Fibroblast of pulmonary artery (primary cell): ENCODE measurements at regions not wholly inside any gene's neighbourhood (a gene's known extent, or its start where the extent isn't known, plus 50 kb on each side); places are given as distances from the start of the nearest gene placed in this dataset.
"Not testable (repeated sequence)": the region's sequence is repeated elsewhere in the genome, so short reads cannot be mapped to it uniquely, and the experiment has no call there.

Source experiments
- DNase-seq: peaks from one replicate; pipeline ENCODE4 v3.0.0-alpha.2; 2010; ENCODE audit warnings: low read depth
- H3K4me3 ChIP-seq: replicated peaks from 2 replicates; pipeline ENCODE4 v1.5.1; 2011; ENCODE audit warnings: low read depth, mild to moderate bottlenecking, control low read depth, low read length, moderate library complexity
- CTCF ChIP-seq: IDR thresholded peaks from 2 replicates; pipeline ENCODE4 v1.5.1; 2011; ENCODE audit warnings: mild to moderate bottlenecking, control low read depth, low read length, inconsistent platforms; ENCODE audit errors: missing control alignments

DNA sequence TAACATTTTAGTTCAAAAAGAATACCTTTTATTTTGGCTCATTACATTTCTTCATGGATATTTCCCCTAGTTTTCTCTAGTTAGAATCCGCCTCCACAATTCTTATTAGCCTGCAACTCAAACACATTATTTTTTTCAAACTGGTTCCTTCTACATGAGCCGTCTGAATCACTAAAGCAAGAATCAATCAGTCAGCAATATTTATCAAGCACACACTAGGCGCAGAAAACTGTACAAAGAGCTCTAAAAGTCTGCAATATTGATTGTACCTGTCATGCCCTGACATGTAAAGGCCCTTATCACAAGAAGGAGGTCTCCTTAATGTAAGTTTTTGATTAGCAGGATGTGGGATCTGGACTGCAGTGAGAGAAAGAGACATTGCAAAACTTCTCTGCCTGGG, 94.8 kb upstream of the CENPE start:
- H3K4me3 ChIP-seq, result no peak overlapping the region
- no peak for TF ChIP-seq CTCF
- no peak for DNase-seq

GRCh38 chr4:103292373-103292772, 94.2 kb upstream of the CENPE start:
- no peak overlapping the region for H3K4me3 ChIP-seq
- TF ChIP-seq CTCF, result no peak
- DNase-seq, result no peak

DNA sequence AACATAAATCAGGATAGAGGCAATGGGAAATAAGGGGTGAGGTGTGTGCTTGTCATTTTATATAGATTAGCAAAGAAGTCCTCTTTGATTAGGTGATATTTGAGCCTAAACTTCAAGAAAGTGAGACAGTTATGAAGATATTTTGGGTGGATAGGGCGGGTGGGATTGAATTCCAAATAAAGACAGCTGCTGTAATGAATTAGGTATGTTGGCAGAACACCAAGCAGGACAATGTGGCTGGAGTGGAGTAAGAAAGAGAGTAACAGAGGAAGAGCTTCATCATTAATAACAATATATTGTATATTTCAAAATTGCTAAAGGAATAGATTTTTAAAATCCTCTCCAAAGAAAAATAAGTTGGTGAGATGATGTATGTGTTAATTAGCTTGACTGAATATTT, 91.0 kb upstream of the CENPE start:
- peak; percentile 1 for DNase-seq
- no peak for TF ChIP-seq CTCF
- no peak overlapping the region for H3K4me3 ChIP-seq

- no peak overlapping the region for H3K4me3 ChIP-seq
- TF ChIP-seq CTCF, result no peak
- no peak for DNase-seq
Observed at GRCh38 chr4:103272174-103272573, 74.0 kb upstream of the CENPE start.

- H3K4me3 ChIP-seq, result no peak overlapping the region
- TF ChIP-seq CTCF, result no peak
- no peak for DNase-seq
Observed at GRCh38 chr4:103268746-103269145, 70.6 kb upstream of the CENPE start.

DNA sequence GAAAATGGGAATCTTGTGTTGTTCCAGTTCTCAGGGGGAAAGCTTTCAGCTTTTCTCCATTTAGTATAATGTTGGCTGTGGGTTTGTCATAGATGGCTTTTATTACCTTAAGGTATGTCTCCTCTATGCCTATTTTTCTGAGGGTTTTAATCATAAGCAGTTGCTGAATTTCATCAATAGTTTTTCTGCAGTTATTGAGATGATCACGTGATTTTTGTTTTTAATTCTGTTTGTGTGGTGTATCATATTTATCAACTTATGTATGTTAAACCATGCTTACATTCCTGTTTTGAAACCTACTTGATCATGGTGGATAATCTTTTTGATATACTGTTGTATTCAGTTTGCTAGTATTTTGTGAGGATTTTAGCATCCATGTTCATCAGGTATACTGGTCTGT, 66.8 kb upstream of the CENPE start:
- H3K4me3 ChIP-seq, result no peak overlapping the region
- DNase-seq, result no peak
- TF ChIP-seq CTCF, result no peak

- DNase-seq, H3K4me3 ChIP-seq: not testable (repeated sequence)
Observed at GRCh38 chr4:103256068-103256467, 57.9 kb upstream of the CENPE start.
